Fibroblast of the aortic adventitia (primary cell): ENCODE measurements at regions not wholly inside any gene's neighbourhood (a gene's known extent, or its start where the extent isn't known, plus 50 kb on each side); places are given as distances from the start of the nearest gene placed in this dataset.

Experiments
- DNase-seq: peaks from one replicate; pipeline ENCODE4 v3.0.0-alpha.2; 2010; ENCODE audit warnings: low read depth
- H3K4me3 ChIP-seq: 2 replicates; pipeline ENCODE4 v1.5.1; 2011; ENCODE audit warnings: low read depth, mild to moderate bottlenecking, control low read depth, low read length, moderate library complexity
- TF ChIP-seq, protein P1 (sequence below): IDR thresholded peaks from 2 replicates; pipeline ENCODE4 v1.5.1; 2011; ENCODE audit warnings: mild to moderate bottlenecking, low read length, control low read depth, inconsistent platforms; ENCODE audit not compliant: insufficient read depth

GRCh38 chr14:22386924-22387775 is 201.9 kb downstream of the DAD1 start:
- TF ChIP-seq, protein P1, sequence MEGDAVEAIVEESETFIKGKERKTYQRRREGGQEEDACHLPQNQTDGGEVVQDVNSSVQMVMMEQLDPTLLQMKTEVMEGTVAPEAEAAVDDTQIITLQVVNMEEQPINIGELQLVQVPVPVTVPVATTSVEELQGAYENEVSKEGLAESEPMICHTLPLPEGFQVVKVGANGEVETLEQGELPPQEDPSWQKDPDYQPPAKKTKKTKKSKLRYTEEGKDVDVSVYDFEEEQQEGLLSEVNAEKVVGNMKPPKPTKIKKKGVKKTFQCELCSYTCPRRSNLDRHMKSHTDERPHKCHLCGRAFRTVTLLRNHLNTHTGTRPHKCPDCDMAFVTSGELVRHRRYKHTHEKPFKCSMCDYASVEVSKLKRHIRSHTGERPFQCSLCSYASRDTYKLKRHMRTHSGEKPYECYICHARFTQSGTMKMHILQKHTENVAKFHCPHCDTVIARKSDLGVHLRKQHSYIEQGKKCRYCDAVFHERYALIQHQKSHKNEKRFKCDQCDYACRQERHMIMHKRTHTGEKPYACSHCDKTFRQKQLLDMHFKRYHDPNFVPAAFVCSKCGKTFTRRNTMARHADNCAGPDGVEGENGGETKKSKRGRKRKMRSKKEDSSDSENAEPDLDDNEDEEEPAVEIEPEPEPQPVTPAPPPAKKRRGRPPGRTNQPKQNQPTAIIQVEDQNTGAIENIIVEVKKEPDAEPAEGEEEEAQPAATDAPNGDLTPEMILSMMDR: peak; percentile 79
- no peak overlapping the region for H3K4me3 ChIP-seq
- DNase-seq: peak; percentile 84

- H3K4me3 ChIP-seq: no peak overlapping the region
- TF ChIP-seq, protein P1: no peak
- DNase-seq: no peak
Observed at GRCh38 chr14:22384974-22385526, 204.0 kb downstream of the DAD1 start.

DNA sequence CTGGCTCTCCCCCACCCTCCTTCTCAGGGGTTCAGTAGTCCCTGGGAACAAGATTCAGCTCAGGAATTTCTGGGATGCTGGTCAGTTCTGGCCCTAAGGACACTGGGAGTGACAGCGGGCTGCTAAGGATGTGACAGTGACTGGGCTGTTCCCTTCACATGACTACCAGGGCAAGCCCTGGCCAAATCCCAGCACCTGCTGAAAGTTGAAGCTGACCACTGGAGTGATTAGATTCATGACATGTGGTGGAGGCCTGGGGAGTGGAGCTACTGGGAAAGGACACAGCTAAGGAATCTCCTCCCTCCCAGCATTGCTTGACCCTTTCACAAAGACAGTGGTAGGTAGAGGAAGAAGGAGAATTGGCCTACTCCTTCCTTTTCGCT is 204.9 kb downstream of the DAD1 start:
- no peak overlapping the region for H3K4me3 ChIP-seq
- no peak for DNase-seq
- TF ChIP-seq, protein P1: no peak

DNA sequence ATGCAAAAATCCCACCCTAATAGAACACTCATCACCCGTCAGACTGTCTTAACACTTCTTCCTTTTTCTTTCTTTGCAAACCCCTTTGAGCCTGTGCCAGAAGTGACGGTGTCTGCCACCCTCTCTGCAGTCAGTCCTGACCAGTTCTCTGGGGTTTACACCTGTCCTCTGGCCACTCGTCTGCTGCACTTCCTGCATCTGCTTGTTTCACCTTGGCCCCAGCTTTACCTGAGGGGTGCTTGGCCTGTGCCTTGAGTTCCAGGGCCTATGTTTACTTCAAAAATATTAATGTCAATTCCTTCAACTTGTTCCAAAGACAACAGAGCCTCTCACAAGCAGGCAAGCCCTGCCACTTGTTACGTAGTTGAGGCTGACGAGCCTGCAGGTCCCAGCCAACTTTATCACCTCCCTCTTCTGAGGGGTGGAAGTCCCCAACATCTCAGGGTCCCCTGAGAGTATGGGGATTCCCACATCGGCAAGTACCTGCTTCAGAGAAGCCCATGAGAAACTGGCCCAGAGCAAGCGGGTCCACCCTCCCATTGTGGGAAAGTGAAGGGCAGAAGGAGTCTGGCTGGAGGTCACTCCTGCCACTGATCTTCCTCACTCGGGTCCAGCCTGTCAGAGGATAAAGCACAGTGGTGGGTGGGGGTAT is 205.4 kb downstream of the DAD1 start:
- no peak for DNase-seq
- TF ChIP-seq, protein P1: no peak
- H3K4me3 ChIP-seq: no peak overlapping the region

DNA sequence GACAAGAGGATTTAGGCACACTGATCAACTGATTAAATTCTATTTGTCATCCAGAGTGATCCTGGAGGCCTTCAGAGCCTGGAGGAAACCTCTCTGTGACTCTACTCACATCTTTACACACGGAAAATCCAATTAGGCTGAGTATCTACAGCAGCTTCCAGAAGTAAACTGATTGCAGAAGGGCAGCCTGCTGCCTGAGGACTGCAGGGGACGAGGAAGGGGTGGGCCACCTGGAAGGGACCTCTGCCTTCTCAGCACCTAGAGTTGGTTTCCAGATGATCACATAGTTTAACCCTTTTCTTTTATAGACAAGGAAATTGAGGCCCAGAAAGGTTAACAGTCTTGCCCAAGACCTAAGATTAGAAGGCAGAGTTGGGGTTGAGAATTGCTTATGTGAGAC is 206.1 kb downstream of the DAD1 start:
- H3K4me3 ChIP-seq: no peak overlapping the region
- DNase-seq: no peak
- TF ChIP-seq, protein P1: no peak

DNA sequence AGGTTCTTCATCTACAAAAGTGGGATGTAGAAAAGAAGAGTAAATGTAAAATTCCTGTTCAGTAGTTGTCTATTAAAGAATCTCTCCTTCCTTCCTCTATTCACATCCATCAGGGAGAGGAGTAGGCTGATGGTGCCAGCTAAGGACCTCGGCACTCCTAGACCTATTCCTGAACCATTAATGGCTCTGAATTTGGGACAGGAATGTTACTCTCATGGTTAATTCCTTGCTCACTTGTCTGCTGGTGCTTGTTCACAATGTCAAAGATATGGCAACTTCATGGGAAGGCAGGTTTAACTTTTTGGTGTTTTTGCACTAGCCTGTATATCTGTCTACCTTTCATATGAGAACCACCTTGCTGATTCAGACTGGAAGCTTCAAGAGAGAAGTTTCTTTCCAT is 206.6 kb downstream of the DAD1 start:
- no peak overlapping the region for H3K4me3 ChIP-seq
- TF ChIP-seq, protein P1: no peak
- no peak for DNase-seq
